DMS153 treated with DMSO at 0.1 percent for 48 hours (cell line): ENCODE measurements at regions not wholly inside any gene's neighbourhood (a gene's known extent, or its start where the extent isn't known, plus 50 kb on each side); places are given as distances from the start of the nearest gene placed in this dataset.
"Not testable (repeated sequence)": the region's sequence is repeated elsewhere in the genome, so short reads cannot be mapped to it uniquely, and the experiment has no call there.

Experiments
- DNase-seq: peaks from one replicate; lab custom pipeline; 2025; ENCODE audit not compliant: unreplicated experiment; lab: John Stamatoyannopoulos, UW

GRCh38 chr3:167008791-167009190 lies 371.3 kb downstream of the ZBBX start:
- DNase-seq, result no peak

GRCh38 chr3:167001374-167001773 lies 378.7 kb downstream of the ZBBX start:
- DNase-seq, result no peak

DNA sequence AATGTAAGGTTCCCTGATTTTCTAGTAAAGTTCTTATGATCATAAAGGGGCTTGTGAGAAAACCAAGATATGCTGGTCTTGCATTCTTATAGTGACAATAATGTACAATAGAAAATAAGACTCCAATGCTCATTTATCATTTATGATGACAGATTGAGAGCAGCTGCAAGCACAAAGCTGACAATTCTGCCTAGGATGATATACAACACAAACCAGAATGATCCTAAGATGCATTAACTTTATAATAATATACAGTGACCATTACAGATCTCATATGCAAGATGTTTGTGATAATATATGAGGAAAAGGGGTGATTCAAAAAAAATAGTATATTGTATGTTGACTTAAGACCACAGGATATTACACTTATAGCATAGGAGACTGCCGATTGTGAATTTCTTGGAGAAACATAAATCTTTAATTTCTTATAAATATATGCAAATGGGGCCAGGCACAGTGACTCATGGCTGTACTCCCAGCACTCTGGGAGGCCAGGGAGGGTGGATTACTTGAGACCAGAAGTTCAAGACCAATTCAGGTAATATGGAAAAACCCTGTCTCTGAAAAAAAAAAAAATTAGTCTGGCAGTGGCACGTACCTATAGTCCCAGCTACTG lies 387.0 kb downstream of the ZBBX start:
- no peak for DNase-seq

DNA sequence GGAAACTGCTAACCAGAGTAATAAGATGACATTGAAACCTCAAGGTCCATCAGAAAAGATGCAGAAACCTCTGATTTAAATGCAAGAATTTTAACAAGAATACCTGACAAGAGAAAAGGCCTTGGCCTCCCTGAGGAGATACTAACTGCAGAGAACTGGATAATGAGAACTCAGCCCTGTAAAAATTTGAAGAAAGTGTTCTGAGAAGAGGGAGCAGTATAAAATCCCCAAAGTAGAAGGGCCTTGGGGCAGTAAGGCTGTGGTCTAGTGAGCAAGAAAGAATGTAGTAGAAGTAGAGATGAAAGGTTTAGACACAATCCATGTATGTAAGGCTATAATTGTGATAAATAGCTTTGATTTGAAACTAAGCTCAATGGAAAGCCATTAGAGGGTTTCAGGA lies 394.1 kb downstream of the ZBBX start:
- no peak for DNase-seq

GRCh38 chr3:166975796-166976195 lies 404.3 kb downstream of the ZBBX start:
- DNase-seq, result not testable (repeated sequence)

DNA sequence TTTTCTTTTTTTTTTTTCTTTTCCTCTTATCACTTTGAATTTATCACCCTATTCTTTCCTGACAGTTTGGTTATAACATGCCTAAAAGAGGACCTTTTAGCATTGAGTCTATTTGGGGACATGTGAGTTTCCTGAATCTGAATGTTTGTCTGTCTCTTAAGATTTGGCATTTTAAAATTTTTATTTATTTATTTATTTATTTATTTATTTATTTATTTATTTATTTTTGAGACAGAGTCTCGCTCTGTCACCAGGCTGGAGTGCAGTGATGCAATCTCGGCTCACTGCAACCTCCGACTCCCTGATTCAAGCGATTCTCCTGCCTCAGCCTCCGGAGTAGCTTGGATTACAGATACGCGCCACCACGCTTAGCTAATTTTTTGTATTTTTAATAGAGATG lies 412.4 kb downstream of the ZBBX start:
- DNase-seq, result not testable (repeated sequence)

DNA sequence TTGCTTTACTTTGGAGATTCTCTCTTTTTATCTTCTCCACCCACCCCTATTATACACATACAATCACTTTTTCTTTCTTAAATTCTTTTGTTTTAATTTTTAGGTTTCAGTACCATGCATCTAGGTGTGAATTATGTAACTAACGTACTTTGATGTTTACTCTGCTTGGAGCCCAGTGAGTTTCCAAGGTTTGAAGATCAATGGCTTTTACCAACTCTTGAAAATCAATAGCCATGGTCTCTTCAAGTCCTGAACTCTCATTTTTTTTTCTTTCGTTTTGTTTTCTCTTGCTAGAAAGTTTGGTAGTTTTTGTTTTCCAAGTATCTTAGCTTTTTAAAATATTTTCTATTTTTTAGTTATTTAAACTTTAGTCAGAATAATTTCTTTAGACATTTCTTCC lies 417.2 kb downstream of the ZBBX start:
- no peak for DNase-seq

- no peak for DNase-seq
Observed at GRCh38 chr3:166957121-166957520, 423.0 kb downstream of the ZBBX start.

GRCh38 chr3:166955201-166955939 lies 424.7 kb downstream of the ZBBX start:
- DNase-seq, result no peak

- DNase-seq, result no peak
Observed at GRCh38 chr3:166934879-166935278, 445.2 kb downstream of the ZBBX start.

DNA sequence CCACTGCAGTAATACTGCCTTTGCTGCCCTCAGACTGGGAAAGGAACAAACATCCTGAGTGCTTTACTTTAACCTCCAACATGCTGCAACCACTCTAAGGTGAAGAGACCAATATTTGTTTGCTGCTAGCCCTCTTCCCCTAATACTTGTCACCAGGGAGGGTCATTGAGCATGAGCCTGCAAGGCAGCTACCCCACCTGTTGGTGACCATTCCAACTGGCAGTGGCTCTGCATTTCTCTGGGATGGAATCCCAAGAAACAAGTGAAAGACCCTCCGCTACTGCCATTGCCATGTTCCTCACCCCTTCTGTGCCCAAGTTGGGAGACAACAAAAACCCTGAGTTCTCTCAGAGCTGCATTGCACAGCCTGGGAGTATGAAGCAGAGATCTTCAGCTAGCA lies 462.7 kb downstream of the ZBBX start:
- no peak for DNase-seq

GRCh38 chr3:166902374-166902773 lies 477.7 kb downstream of the ZBBX start:
- no peak for DNase-seq

GRCh38 chr3:166900866-166901577 lies 479.1 kb downstream of the ZBBX start:
- DNase-seq, result no peak

- DNase-seq, result no peak
Observed at GRCh38 chr3:166897811-166898210, 482.3 kb downstream of the ZBBX start.

DNA sequence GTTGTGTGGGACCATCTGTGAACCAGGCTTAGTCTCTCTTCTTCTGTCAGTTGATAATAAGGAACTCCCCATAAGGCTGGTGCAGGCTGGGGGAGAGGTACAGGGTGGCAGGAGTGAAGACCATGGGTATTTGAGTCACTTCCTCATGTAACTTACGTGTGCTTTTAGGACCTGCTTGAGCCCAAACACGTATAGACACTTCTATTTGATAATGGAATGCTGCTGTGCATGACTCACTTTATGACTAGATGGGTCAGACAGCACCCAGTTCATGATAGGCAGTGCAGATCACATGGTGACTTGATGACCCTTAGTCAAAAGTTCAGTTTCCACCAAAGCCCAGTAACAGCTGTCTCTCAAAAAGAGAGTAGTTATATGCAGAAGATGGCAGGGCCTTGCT lies 490.9 kb downstream of the ZBBX start:
- DNase-seq, result no peak

DNA sequence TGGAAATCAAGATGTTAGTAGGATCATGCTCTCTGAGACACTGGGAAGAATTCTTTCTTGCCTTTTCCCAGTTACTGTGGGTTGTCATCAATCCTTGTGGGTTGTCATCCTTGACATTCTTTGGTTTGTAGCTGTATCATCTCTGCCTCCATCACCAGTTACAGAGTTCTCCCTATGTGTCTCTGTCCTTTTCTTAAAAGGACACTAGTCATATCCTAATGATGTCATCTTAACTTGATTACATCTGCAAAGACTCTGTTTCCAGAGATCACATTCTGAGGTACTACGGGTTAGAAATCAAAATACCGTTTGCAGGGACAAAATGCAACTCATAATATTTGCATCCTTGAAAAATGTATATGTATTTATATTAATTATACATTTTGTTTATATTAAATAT lies 500.4 kb downstream of the ZBBX start:
- DNase-seq, result no peak

- no peak for DNase-seq
Observed at GRCh38 chr3:166877971-166878370, 502.1 kb downstream of the ZBBX start.

- DNase-seq, result no peak
Observed at GRCh38 chr3:166864473-166865467, 515.3 kb downstream of the ZBBX start.

DNA sequence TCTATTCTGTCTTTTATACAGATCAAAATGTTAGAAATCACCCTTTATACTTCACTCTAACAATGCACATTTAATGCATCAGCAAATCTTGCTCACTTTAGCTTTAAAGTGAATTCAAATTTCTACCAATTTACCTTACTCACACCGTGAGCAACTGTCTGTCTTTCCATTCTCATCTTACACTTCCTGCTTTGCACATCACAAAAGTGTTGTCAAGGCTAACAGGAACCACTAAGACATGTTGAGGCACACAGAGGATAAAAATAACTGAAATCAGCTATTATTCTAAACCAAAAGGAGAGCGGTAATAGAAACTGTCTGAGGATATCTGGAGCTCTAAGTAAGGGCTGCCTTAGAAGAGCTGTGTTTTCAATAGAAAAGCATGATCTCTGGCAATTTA lies 519.9 kb downstream of the ZBBX start:
- DNase-seq, result no peak

- no peak for DNase-seq
Observed at GRCh38 chr3:166844329-166844728, 535.8 kb downstream of the ZBBX start.

DNA sequence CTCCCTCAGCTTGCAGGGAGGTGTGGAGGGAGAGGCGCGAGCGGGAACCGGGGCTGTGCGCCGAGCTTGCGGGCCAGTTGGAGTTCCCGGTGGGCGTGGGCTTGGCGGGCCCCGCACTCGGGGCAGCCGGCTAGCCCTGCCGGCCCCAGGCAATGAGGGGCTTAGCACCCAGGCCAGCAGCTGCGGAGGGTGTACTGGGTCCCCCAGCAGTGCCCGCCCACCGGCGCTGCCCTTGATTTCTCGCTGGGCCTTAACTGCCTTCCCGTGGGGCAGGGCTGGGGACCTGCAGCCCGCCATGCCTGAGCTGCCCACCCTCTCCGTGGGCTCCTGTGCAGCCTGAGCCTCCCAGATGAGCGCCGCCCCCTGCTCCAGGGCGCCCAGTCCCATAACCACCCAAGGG lies 537.3 kb downstream of the ZBBX start:
- DNase-seq, result not testable (repeated sequence)
